ENCODE measurements at regions not wholly inside any gene's neighbourhood (a gene's known extent, or its start where the extent isn't known, plus 50 kb on each side); places are given as distances from the start of the nearest gene placed in this dataset.

- Histone ChIP-seq H3K4me3 (no peak overlapping the region), H3K4me1 (replicated peaks in 1 of 2) (peaks cover 0 to 4% of the 10 kb centered on the region in 2 donors), H3K27ac (no peak overlapping the region)
- peak in 1 of 8 experiments; percentile 65 for ATAC-seq (replicated peaks in 6 of 8)
- WGBS, 10 experiments: 70 to 100% (median 100%) methylated on average over 1 of the region's 1 CpG; no CpG with 5 or more reads in 3 of the 10 experiments
- in situ Hi-C loops (cut with MboI; ENCODE audit: low pct_unique_long_range_greater_than_20kb in 2 of 9, low sequenced_read_pairs in 9 of 9, unreplicated experiment in 9 of 9): loop anchor here in 5 of 9 experiments (25.0 kb wide), 3 partner anchors 411 to 1286 kb away; partner anchors contain the start of gene IGFBP3 (in 5 of the 5)
These were observed 383.8 kb downstream of the TNS3 start for GRCh38 chr7:47198159-47198558.

GRCh38 chr7:47197486-47197885 lies 384.4 kb downstream of the TNS3 start:
- H3K4me1 ChIP-seq (replicated peaks in 1 of 2): peaks cover 0 to 4% of the 10 kb centered on the region in 2 donors
- no peak overlapping the region for H3K27ac ChIP-seq
- no peak for ATAC-seq (replicated peaks in 6 of 8)
- in situ Hi-C loops (cut with MboI; ENCODE audit: low pct_unique_long_range_greater_than_20kb in 2 of 9, low sequenced_read_pairs in 9 of 9, unreplicated experiment in 9 of 9): loop anchor here in 5 of 9 experiments (25.0 kb wide), 3 partner anchors 410 to 1285 kb away; partner anchors contain the start of gene IGFBP3 (in 5 of the 5)
- no peak overlapping the region for H3K4me3 ChIP-seq
- WGBS, 10 experiments: 80 to 100% (median 97%) methylated on average over 1 to 2 of the region's 2 CpGs; no CpG with 5 or more reads in 6 of the 10 experiments

GRCh38 chr7:47196737-47197136 lies 385.2 kb downstream of the TNS3 start:
- H3K4me1 ChIP-seq (replicated peaks in 1 of 2): no peaks in the 10 kb centered on the region
- in situ Hi-C loops (cut with MboI; ENCODE audit: low pct_unique_long_range_greater_than_20kb in 2 of 9, low sequenced_read_pairs in 9 of 9, unreplicated experiment in 9 of 9): loop anchor here in 5 of 9 experiments (25.0 kb wide), 3 partner anchors 409 to 1284 kb away; partner anchors contain the start of gene IGFBP3 (in 5 of the 5)
- H3K4me3 ChIP-seq: no peak overlapping the region
- ATAC-seq (replicated peaks in 6 of 8): no peak
- 21 to 83% (median 55%) methylated on average over 2 to 3 of the region's 3 CpGs; no CpG with 5 or more reads in 3 of the 10 experiments for WGBS, 10 experiments
- no peak overlapping the region for H3K27ac ChIP-seq

GRCh38 chr7:47196106-47196645 lies 385.7 kb downstream of the TNS3 start:
- in situ Hi-C loops (cut with MboI; ENCODE audit: low pct_unique_long_range_greater_than_20kb in 2 of 9, low sequenced_read_pairs in 9 of 9, unreplicated experiment in 9 of 9): loop anchor here in 5 of 9 experiments (25.0 kb wide), 3 partner anchors 409 to 1284 kb away; partner anchors contain the start of gene IGFBP3 (in 5 of the 5)
- Histone ChIP-seq H3K4me1 (replicated peaks in 1 of 2) (no peaks in the 10 kb centered on the region), H3K27ac (no peak overlapping the region), H3K4me3 (no peak overlapping the region)
- WGBS, 10 experiments: 40 to 100% (median 76%) methylated on average over 1 to 3 of the region's 3 CpGs
- no peak for ATAC-seq (replicated peaks in 6 of 8)

- Histone ChIP-seq H3K27ac (no peak overlapping the region), H3K4me3 (no peak overlapping the region), H3K4me1 (replicated peaks in 1 of 2) (no peaks in the 10 kb centered on the region)
- peak in 1 of 8 experiments; percentile 48 for ATAC-seq (replicated peaks in 6 of 8)
- in situ Hi-C loops (cut with MboI; ENCODE audit: low pct_unique_long_range_greater_than_20kb in 2 of 9, low sequenced_read_pairs in 9 of 9, unreplicated experiment in 9 of 9): loop anchor here in 5 of 9 experiments (25.0 kb wide), 3 partner anchors 408 to 1283 kb away; partner anchors contain the start of gene IGFBP3 (in 5 of the 5)
- 77 to 100% (median 82%) methylated on average over 1 to 6 of the region's 6 CpGs; no CpG with 5 or more reads in 3 of the 10 experiments for WGBS, 10 experiments
These were observed 386.3 kb downstream of the TNS3 start for GRCh38 chr7:47195641-47196040.

GRCh38 chr7:47194516-47195057 lies 387.3 kb downstream of the TNS3 start:
- no peak overlapping the region for H3K27ac ChIP-seq
- H3K4me3 ChIP-seq: no peak overlapping the region
- ATAC-seq (replicated peaks in 6 of 8): no peak
- in situ Hi-C loops (cut with MboI; ENCODE audit: low pct_unique_long_range_greater_than_20kb in 2 of 9, low sequenced_read_pairs in 9 of 9, unreplicated experiment in 9 of 9): loop anchor here in 5 of 9 experiments (25.0 kb wide), 3 partner anchors 407 to 1282 kb away; partner anchors contain the start of gene IGFBP3 (in 5 of the 5)
- H3K4me1 ChIP-seq (replicated peaks in 1 of 2): no peaks in the 10 kb centered on the region
- WGBS, 10 experiments: 45 to 100% (median 75%) methylated on average over 2 to 6 of the region's 7 CpGs; no CpG with 5 or more reads in 2 of the 10 experiments

- no peak overlapping the region for H3K4me3 ChIP-seq
- no peaks in the 10 kb centered on the region for H3K4me1 ChIP-seq (replicated peaks in 1 of 2)
- in situ Hi-C loops (cut with MboI; ENCODE audit: low pct_unique_long_range_greater_than_20kb in 2 of 9, low sequenced_read_pairs in 9 of 9, unreplicated experiment in 9 of 9): loop anchor here in 5 of 9 experiments (25.0 kb wide), 3 partner anchors 406 to 1281 kb away; partner anchors contain the start of gene IGFBP3 (in 5 of the 5)
- no peak for ATAC-seq (replicated peaks in 6 of 8)
- WGBS, 10 experiments: 17 to 100% (median 66%) methylated on average over 1 to 4 of the region's 4 CpGs; no CpG with 5 or more reads in 2 of the 10 experiments
- no peak overlapping the region for H3K27ac ChIP-seq
These were observed 388.9 kb downstream of the TNS3 start for GRCh38 chr7:47192978-47193377.

- Histone ChIP-seq H3K27ac (no peak overlapping the region), H3K4me1 (replicated peaks in 1 of 2) (no peaks in the 10 kb centered on the region), H3K4me3 (no peak overlapping the region)
- WGBS, 10 experiments: 61 to 93% (median 78%) methylated on average over 1 to 5 of the region's 9 CpGs; no CpG with 5 or more reads in 5 of the 10 experiments
- in situ Hi-C loops (cut with MboI; ENCODE audit: low pct_unique_long_range_greater_than_20kb in 2 of 9, low sequenced_read_pairs in 9 of 9, unreplicated experiment in 9 of 9): loop anchor here in 5 of 9 experiments (25.0 kb wide), 3 partner anchors 405 to 1280 kb away; partner anchors contain the start of gene IGFBP3 (in 5 of the 5)
- no peak for ATAC-seq (replicated peaks in 6 of 8)
These were observed 390.0 kb downstream of the TNS3 start for GRCh38 chr7:47191876-47192291.

- Histone ChIP-seq H3K27ac (no peak overlapping the region), H3K4me1 (replicated peaks in 1 of 2) (no peaks in the 10 kb centered on the region), H3K4me3 (no peak overlapping the region)
- ATAC-seq (replicated peaks in 6 of 8): no peak
- 25 to 100% (median 57%) methylated on average over 1 to 2 of the region's 2 CpGs; no CpG with 5 or more reads in 3 of the 10 experiments for WGBS, 10 experiments
- in situ Hi-C loops (cut with MboI; ENCODE audit: low pct_unique_long_range_greater_than_20kb in 2 of 9, low sequenced_read_pairs in 9 of 9, unreplicated experiment in 9 of 9): loop anchor here in 5 of 9 experiments (25.0 kb wide), 3 partner anchors 404 to 1279 kb away; partner anchors contain the start of gene IGFBP3 (in 5 of the 5)
These were observed 390.6 kb downstream of the TNS3 start for GRCh38 chr7:47191316-47191715.

GRCh38 chr7:47190462-47190861 lies 391.4 kb downstream of the TNS3 start:
- in situ Hi-C loops (cut with MboI; ENCODE audit: low pct_unique_long_range_greater_than_20kb in 2 of 9, low sequenced_read_pairs in 9 of 9, unreplicated experiment in 9 of 9): loop anchor here in 5 of 9 experiments (25.0 kb wide), 3 partner anchors 403 to 1278 kb away; partner anchors contain the start of gene IGFBP3 (in 5 of the 5)

GRCh38 chr7:47188653-47189315 lies 393.1 kb downstream of the TNS3 start:
- Histone ChIP-seq H3K4me1 (replicated peaks in 1 of 2) (no peaks in the 10 kb centered on the region), H3K4me3 (no peak overlapping the region), H3K27ac (no peak overlapping the region)
- in situ Hi-C loops (cut with MboI; ENCODE audit: low pct_unique_long_range_greater_than_20kb in 2 of 9, low sequenced_read_pairs in 9 of 9, unreplicated experiment in 9 of 9): loop anchor here in 5 of 9 experiments (25.0 kb wide), 3 partner anchors 401 to 1276 kb away; partner anchors contain the start of gene IGFBP3 (in 5 of the 5)
- WGBS, 10 experiments: 50 to 100% (median 94%) methylated on average over 1 to 2 of the region's 2 CpGs; no CpG with 5 or more reads in 4 of the 10 experiments
- ATAC-seq (replicated peaks in 6 of 8): peak in 2 of 8 experiments; percentile 49 to 84

More at GRCh38 chr7:47190462-47190861, 391.4 kb downstream of the TNS3 start:
- Histone ChIP-seq H3K27ac (no peak overlapping the region), H3K4me3 (no peak overlapping the region), H3K4me1 (replicated peaks in 1 of 2) (no peaks in the 10 kb centered on the region)
- WGBS, 10 experiments: 71 to 100% (median 82%) methylated on average over 1 of the region's 4 CpGs; no CpG with 5 or more reads in 6 of the 10 experiments
- no peak for ATAC-seq (replicated peaks in 6 of 8)

- WGBS, 10 experiments: 0 to 100% (median 86%) methylated on average over 1 to 3 of the region's 3 CpGs
- no peak for ATAC-seq (replicated peaks in 6 of 8)
These were observed 393.8 kb downstream of the TNS3 start for GRCh38 chr7:47188136-47188535.

More at GRCh38 chr7:47188136-47188535, 393.8 kb downstream of the TNS3 start:
- H3K27ac ChIP-seq: no peak overlapping the region
- no peak overlapping the region for H3K4me3 ChIP-seq
- H3K4me1 ChIP-seq (replicated peaks in 1 of 2): no peaks in the 10 kb centered on the region
- in situ Hi-C loops (cut with MboI; ENCODE audit: low pct_unique_long_range_greater_than_20kb in 2 of 9, low sequenced_read_pairs in 9 of 9, unreplicated experiment in 9 of 9): loop anchor here in 5 of 9 experiments (25.0 kb wide), 3 partner anchors 401 to 1276 kb away; partner anchors contain the start of gene IGFBP3 (in 5 of the 5)
